DND-41 (cell line): ENCODE measurements at regions not wholly inside any gene's neighbourhood (a gene's known extent, or its start where the extent isn't known, plus 50 kb on each side); places are given as distances from the start of the nearest gene placed in this dataset.

Experiments
- ATAC-seq: fragments of 200-7000 bp; cut with Tn5 transposase; 3 replicates; pipeline ENCODE4 v1.9.1; 2021; ENCODE audit warnings: low read depth; ENCODE audit not compliant: insufficient read depth
- DNase-seq: peaks from one replicate; pipeline ENCODE4 v3.0.0-alpha.2; 2020
- H2AFZ ChIP-seq: 2 replicates; pipeline ENCODE4 v1.6.0; 2012; ENCODE audit warnings: low read depth, low read length
- H3K27ac ChIP-seq: 2 replicates; pipeline ENCODE4 v1.5.1; 2012; ENCODE audit warnings: low read length, inconsistent platforms
- H3K27me3 ChIP-seq: fragments of 200-600 bp; sonication (generic); 2 replicates; pipeline ENCODE4 v1.6.0; 2012; ENCODE audit warnings: low read length, mild to moderate bottlenecking, inconsistent platforms; ENCODE audit not compliant: insufficient read depth, poor library complexity
- H3K36me3 ChIP-seq: 2 replicates; pipeline ENCODE4 v1.5.1; 2012; ENCODE audit warnings: low read length, inconsistent platforms; ENCODE audit not compliant: insufficient read depth
- H3K4me1 ChIP-seq: 2 replicates; pipeline ENCODE4 v1.5.1; 2012; ENCODE audit warnings: mild to moderate bottlenecking, low read length; ENCODE audit not compliant: insufficient read depth
- H3K4me2 ChIP-seq: 2 replicates; pipeline ENCODE4 v1.6.0; 2012; ENCODE audit warnings: mild to moderate bottlenecking, moderate library complexity, low read length, inconsistent platforms; ENCODE audit not compliant: insufficient read depth
- H3K4me3 ChIP-seq, 2 experiments: fragments of 200-600 bp in 1 of 2; shearing (Covaris generic) in 1 of 2; 2 replicates each; pipeline ENCODE4 v1.5.1; 2012 to 2016; ENCODE audit warnings: inconsistent platforms in 2 of 2, low read length in 2 of 2, mild to moderate bottlenecking in 2 of 2, low read depth in 1 of 2, moderate library complexity in 1 of 2
- H3K79me2 ChIP-seq: 2 replicates; pipeline ENCODE4 v1.6.0; 2012; ENCODE audit warnings: low read length, inconsistent platforms; ENCODE audit not compliant: insufficient read depth
- H3K9ac ChIP-seq: 2 replicates; pipeline ENCODE4 v1.6.0; 2012; ENCODE audit warnings: low read depth, mild to moderate bottlenecking, inconsistent platforms, low read length, moderate library complexity
- H3K9me3 ChIP-seq: 2 replicates; pipeline ENCODE4 v1.5.1; 2012; ENCODE audit warnings: low read length, moderate library complexity, mild to moderate bottlenecking, inconsistent platforms; ENCODE audit not compliant: insufficient read depth, severe bottlenecking
- H4K20me1 ChIP-seq: 2 replicates; pipeline ENCODE4 v1.6.0; 2012; ENCODE audit warnings: low read length; ENCODE audit not compliant: insufficient read depth
- EZH2 ChIP-seq: IDR thresholded peaks from 3 replicates; pipeline ENCODE4 v1.6.1; 2012; ENCODE audit warnings: borderline replicate concordance, low read depth, mild to moderate bottlenecking, moderate library complexity, low read length, inconsistent platforms; ENCODE audit not compliant: severe bottlenecking
- TF ChIP-seq, protein P1 (sequence below): IDR thresholded peaks from 2 replicates; pipeline ENCODE4 v1.5.1; 2012; ENCODE audit warnings: borderline replicate concordance, low read length, moderate library complexity, mild to moderate bottlenecking; ENCODE audit not compliant: poor library complexity, severe bottlenecking; ENCODE audit errors: extremely low read depth

GRCh38 chr10:20685462-20685861 lies 211.6 kb downstream of the NEBL start:
- no peaks in the 10 kb centered on the region for H4K20me1 ChIP-seq
- H3K9me3 ChIP-seq, result peaks cover 3% of the 10 kb centered on the region
- no peaks in the 10 kb centered on the region for H3K27me3 ChIP-seq
- no peaks in the 10 kb centered on the region for H3K79me2 ChIP-seq
- H3K9ac ChIP-seq, result no peak overlapping the region
- no peak overlapping the region for H3K4me3 ChIP-seq
- H3K36me3 ChIP-seq, result no peaks in the 10 kb centered on the region
- DNase-seq (no peak), ATAC-seq (no peak)
- H2AFZ ChIP-seq, result no peak overlapping the region
- no peaks in the 10 kb centered on the region for H3K4me1 ChIP-seq
- H3K4me2 ChIP-seq, result no peak overlapping the region
- no peak overlapping the region for H3K27ac ChIP-seq
- TF ChIP-seq EZH2, result no peak
- TF ChIP-seq, protein P1, sequence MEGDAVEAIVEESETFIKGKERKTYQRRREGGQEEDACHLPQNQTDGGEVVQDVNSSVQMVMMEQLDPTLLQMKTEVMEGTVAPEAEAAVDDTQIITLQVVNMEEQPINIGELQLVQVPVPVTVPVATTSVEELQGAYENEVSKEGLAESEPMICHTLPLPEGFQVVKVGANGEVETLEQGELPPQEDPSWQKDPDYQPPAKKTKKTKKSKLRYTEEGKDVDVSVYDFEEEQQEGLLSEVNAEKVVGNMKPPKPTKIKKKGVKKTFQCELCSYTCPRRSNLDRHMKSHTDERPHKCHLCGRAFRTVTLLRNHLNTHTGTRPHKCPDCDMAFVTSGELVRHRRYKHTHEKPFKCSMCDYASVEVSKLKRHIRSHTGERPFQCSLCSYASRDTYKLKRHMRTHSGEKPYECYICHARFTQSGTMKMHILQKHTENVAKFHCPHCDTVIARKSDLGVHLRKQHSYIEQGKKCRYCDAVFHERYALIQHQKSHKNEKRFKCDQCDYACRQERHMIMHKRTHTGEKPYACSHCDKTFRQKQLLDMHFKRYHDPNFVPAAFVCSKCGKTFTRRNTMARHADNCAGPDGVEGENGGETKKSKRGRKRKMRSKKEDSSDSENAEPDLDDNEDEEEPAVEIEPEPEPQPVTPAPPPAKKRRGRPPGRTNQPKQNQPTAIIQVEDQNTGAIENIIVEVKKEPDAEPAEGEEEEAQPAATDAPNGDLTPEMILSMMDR, result no peak

DNA sequence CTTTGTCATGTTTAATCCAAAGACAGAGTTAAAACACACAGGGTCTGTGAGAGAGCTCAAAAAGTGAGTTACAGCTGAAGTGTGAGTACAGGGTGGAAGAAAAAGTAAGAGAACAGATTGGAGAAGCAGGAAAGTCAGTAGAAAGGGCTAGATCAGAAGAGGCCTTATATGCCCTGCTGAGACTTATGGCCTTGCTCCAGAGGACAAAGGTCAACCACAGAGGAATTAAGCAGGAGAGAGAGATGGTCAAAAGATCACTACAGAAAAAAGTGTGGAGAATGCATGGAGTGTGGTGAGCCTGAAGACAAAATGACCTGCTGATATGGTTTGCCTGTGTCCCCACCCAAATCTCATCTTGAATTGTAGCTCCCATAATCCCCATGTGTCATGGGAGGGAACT lies 213.8 kb downstream of the NEBL start:
- H3K36me3 ChIP-seq, result no peaks in the 10 kb centered on the region
- TF ChIP-seq, protein P1, result no peak
- TF ChIP-seq EZH2, result no peak
- no peak overlapping the region for H3K4me3 ChIP-seq
- H3K4me2 ChIP-seq, result no peak overlapping the region
- H3K9me3 ChIP-seq, result peaks cover 3% of the 10 kb centered on the region
- H2AFZ ChIP-seq, result no peak overlapping the region
- no peak for DNase-seq
- no peak overlapping the region for H3K9ac ChIP-seq
- ATAC-seq, result no peak
- no peaks in the 10 kb centered on the region for H3K79me2 ChIP-seq
- no peak overlapping the region for H3K27ac ChIP-seq
- H3K27me3 ChIP-seq, result no peaks in the 10 kb centered on the region
- no peaks in the 10 kb centered on the region for H3K4me1 ChIP-seq
- H4K20me1 ChIP-seq, result no peaks in the 10 kb centered on the region

DNA sequence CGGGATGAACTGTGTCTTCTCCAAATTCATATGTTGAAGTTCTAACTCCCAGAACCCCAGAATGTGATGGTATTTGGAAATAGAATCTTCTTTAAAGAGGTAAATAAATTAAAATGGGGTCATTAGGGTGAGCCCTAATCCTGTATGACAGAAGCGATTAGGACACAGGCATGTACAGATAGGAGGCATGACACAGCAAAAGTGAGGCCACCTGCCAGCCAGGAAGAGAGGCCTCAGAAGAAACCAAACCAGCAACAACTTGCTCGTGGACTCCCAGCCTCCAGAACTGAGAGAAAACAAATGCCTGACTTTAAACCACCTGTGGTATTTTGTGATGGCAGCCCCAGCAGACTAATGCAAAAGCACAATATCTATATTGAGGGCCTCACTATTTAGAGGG lies 214.3 kb downstream of the NEBL start:
- H2AFZ ChIP-seq, result no peak overlapping the region
- H3K79me2 ChIP-seq, result no peaks in the 10 kb centered on the region
- no peaks in the 10 kb centered on the region for H3K36me3 ChIP-seq
- H4K20me1 ChIP-seq, result no peaks in the 10 kb centered on the region
- ATAC-seq (no peak), DNase-seq (no peak)
- H3K27me3 ChIP-seq, result no peaks in the 10 kb centered on the region
- no peaks in the 10 kb centered on the region for H3K4me1 ChIP-seq
- H3K4me3 ChIP-seq, result no peak overlapping the region
- no peak overlapping the region for H3K9ac ChIP-seq
- H3K27ac ChIP-seq, result no peak overlapping the region
- TF ChIP-seq, protein P1, result no peak
- TF ChIP-seq EZH2, result no peak
- H3K9me3 ChIP-seq, result peaks cover 3% of the 10 kb centered on the region
- H3K4me2 ChIP-seq, result no peak overlapping the region

DNA sequence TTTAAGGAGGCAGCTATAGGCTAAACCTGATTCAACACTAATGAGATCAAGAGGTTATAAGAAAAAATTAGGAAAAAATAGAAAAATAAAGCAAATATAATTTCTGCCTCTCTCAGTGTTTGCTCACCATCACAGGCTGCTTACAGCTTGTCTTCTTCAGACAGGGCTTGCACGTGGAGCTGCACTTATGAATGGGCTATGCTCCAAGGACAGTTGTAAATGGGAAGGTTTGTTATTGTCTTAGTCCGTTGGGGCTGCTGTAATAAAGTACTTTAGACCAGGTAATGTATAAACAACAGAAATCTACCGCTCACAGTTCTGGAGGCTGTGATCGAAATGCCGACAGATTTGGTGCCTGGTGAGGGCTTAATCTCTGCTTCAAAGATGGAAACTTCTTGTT lies 219.8 kb downstream of the NEBL start:
- DNase-seq, result no peak
- H3K9ac ChIP-seq, result no peak overlapping the region
- H3K4me1 ChIP-seq, result no peaks in the 10 kb centered on the region
- ATAC-seq, result no peak
- no peak overlapping the region for H2AFZ ChIP-seq
- no peak overlapping the region for H3K4me3 ChIP-seq
- H3K79me2 ChIP-seq, result no peaks in the 10 kb centered on the region
- H3K27me3 ChIP-seq, result no peaks in the 10 kb centered on the region
- H4K20me1 ChIP-seq, result no peaks in the 10 kb centered on the region
- H3K9me3 ChIP-seq, result no peaks in the 10 kb centered on the region
- TF ChIP-seq, protein P1, result no peak
- no peak for TF ChIP-seq EZH2
- no peak overlapping the region for H3K27ac ChIP-seq
- no peaks in the 10 kb centered on the region for H3K36me3 ChIP-seq
- no peak overlapping the region for H3K4me2 ChIP-seq
